ENCODE measurements at regions not wholly inside any gene's neighbourhood (a gene's known extent, or its start where the extent isn't known, plus 50 kb on each side); places are given as distances from the start of the nearest gene placed in this dataset.

GRCh38 chr3:16059081-16059537 is 115.4 kb upstream of the GALNT15 start:
- Histone ChIP-seq H3K27me3 (ENCODE audit: control insufficient read depth, insufficient read depth, low read length, poor library complexity, severe bottlenecking) (no peaks in the 10 kb centered on the region), H3K4me3 (ENCODE audit: low read length) (no peak overlapping the region), H3K36me3 (ENCODE audit: control insufficient read depth, insufficient read depth, low read length) (no peaks in the 10 kb centered on the region), H3K27ac (ENCODE audit: low read depth, low read length) (no peak overlapping the region), H3K4me1 (ENCODE audit: control insufficient read depth, insufficient read depth, low read length) (no peaks in the 10 kb centered on the region), H3K9me3 (ENCODE audit: control insufficient read depth, low read length) (no peaks in the 10 kb centered on the region), H3K9ac (ENCODE audit: extremely low read depth, low read length, poor library complexity, severe bottlenecking) (no peak overlapping the region)
- H3K36me3 Mint-ChIP-seq (ENCODE audit: low read depth): no peaks in the 10 kb centered on the region
- peak; percentile 49 for DNase-seq
- H3K4me1 Mint-ChIP-seq: peaks cover 5% of the 10 kb centered on the region
- 91% methylated on average over 5 of the region's 5 CpGs; no CpG with 5 or more reads in 1 of the 2 experiments for WGBS, 2 experiments (ENCODE audit: insufficient coverage in 1 of 2, insufficient read length in 1 of 2)
- H3K4me3 Mint-ChIP-seq: no peak overlapping the region
- no peaks in the 10 kb centered on the region for H3K9me3 Mint-ChIP-seq
- TF ChIP-seq CTCF (conservative IDR thresholded peaks at IDR 0.05): no peak
- H3K27ac Mint-ChIP-seq: no peak overlapping the region
- peaks cover 8% of the 10 kb centered on the region for H3K27me3 Mint-ChIP-seq (ENCODE audit: insufficient read depth)

GRCh38 chr3:16059711-16060357 is 114.6 kb upstream of the GALNT15 start:
- Histone ChIP-seq H3K27ac (ENCODE audit: low read depth, low read length) (no peak overlapping the region), H3K9ac (ENCODE audit: extremely low read depth, low read length, poor library complexity, severe bottlenecking) (no peak overlapping the region)
- no peak overlapping the region for H3K4me3 Mint-ChIP-seq

GRCh38 chr3:16060358-16060852 is 114.1 kb upstream of the GALNT15 start:
- Mint-ChIP-seq H3K9me3 (no peaks in the 10 kb centered on the region), H3K4me1 (peaks cover 5% of the 10 kb centered on the region), H3K27me3 (ENCODE audit: insufficient read depth) (peaks cover 8% of the 10 kb centered on the region), H3K36me3 (ENCODE audit: low read depth) (no peaks in the 10 kb centered on the region), H3K27ac (no peak overlapping the region), H3K4me3 (no peak overlapping the region)
- peak; percentile 77 for DNase-seq
- Histone ChIP-seq H3K36me3 (ENCODE audit: control insufficient read depth, insufficient read depth, low read length) (no peaks in the 10 kb centered on the region), H3K4me1 (ENCODE audit: control insufficient read depth, insufficient read depth, low read length) (no peaks in the 10 kb centered on the region), H3K4me3 (ENCODE audit: low read length) (no peak overlapping the region), H3K9ac (ENCODE audit: extremely low read depth, low read length, poor library complexity, severe bottlenecking) (no peak overlapping the region), H3K9me3 (ENCODE audit: control insufficient read depth, low read length) (no peaks in the 10 kb centered on the region), H3K27me3 (ENCODE audit: control insufficient read depth, insufficient read depth, low read length, poor library complexity, severe bottlenecking) (no peaks in the 10 kb centered on the region), H3K27ac (ENCODE audit: low read depth, low read length) (no peak overlapping the region)
- TF ChIP-seq CTCF (conservative IDR thresholded peaks at IDR 0.05): peak; percentile 38
- 29 to 62% methylated on average over 1 to 4 of the region's 4 CpGs for WGBS, 2 experiments (ENCODE audit: insufficient coverage in 1 of 2, insufficient read length in 1 of 2)

More at GRCh38 chr3:16059711-16060357, 114.6 kb upstream of the GALNT15 start:
- DNase-seq: no peak
- no peaks in the 10 kb centered on the region for H3K27me3 ChIP-seq (ENCODE audit: control insufficient read depth, insufficient read depth, low read length, poor library complexity, severe bottlenecking)
- no peaks in the 10 kb centered on the region for H3K9me3 ChIP-seq (ENCODE audit: control insufficient read depth, low read length)
- H3K9me3 Mint-ChIP-seq: no peaks in the 10 kb centered on the region
- H3K4me1 Mint-ChIP-seq: peaks cover 5% of the 10 kb centered on the region
- H3K4me3 ChIP-seq (ENCODE audit: low read length): no peak overlapping the region
- H3K36me3 Mint-ChIP-seq (ENCODE audit: low read depth): no peaks in the 10 kb centered on the region
- no peak for TF ChIP-seq CTCF (conservative IDR thresholded peaks at IDR 0.05)
- no peaks in the 10 kb centered on the region for H3K36me3 ChIP-seq (ENCODE audit: control insufficient read depth, insufficient read depth, low read length)
- no peaks in the 10 kb centered on the region for H3K4me1 ChIP-seq (ENCODE audit: control insufficient read depth, insufficient read depth, low read length)
- H3K27ac Mint-ChIP-seq: no peak overlapping the region
- H3K27me3 Mint-ChIP-seq (ENCODE audit: insufficient read depth): peaks cover 8% of the 10 kb centered on the region
- WGBS, 2 experiments (ENCODE audit: insufficient coverage in 1 of 2, insufficient read length in 1 of 2): 89 to 91% methylated on average over 1 to 2 of the region's 2 CpGs

Data from endodermal cell (in vitro differentiated cells).